GM21737 (cell line): ENCODE measurements at regions not wholly inside any gene's neighbourhood (a gene's known extent, or its start where the extent isn't known, plus 50 kb on each side); places are given as distances from the start of the nearest gene placed in this dataset.
"Not testable (repeated sequence)": the region's sequence is repeated elsewhere in the genome, so short reads cannot be mapped to it uniquely, and the experiment has no call there.

Experiments
- ATAC-seq: cut with Tn5 transposase; IDR thresholded peaks from one replicate; pipeline ENCODE4 v1.9.1; 2021; ENCODE audit warnings: mild to moderate bottlenecking, moderate library complexity; ENCODE audit not compliant: unreplicated experiment

- no peak for ATAC-seq
Observed at GRCh38 chr7:10521306-10521705, 452.4 kb upstream of the PHF14 start.

- ATAC-seq = not testable (repeated sequence)
Observed at GRCh38 chr7:10533429-10533828, 440.2 kb upstream of the PHF14 start.

- ATAC-seq = no peak
Observed at GRCh38 chr7:10536561-10536960, 437.1 kb upstream of the PHF14 start.

- no peak for ATAC-seq
Observed at GRCh38 chr7:10537764-10538163, 435.9 kb upstream of the PHF14 start.

- ATAC-seq = no peak
Observed at GRCh38 chr7:10557375-10557774, 416.3 kb upstream of the PHF14 start.

- ATAC-seq = no peak
Observed at GRCh38 chr7:10560497-10560896, 413.2 kb upstream of the PHF14 start.

GRCh38 chr7:10568891-10569290 lies 404.8 kb upstream of the PHF14 start:
- ATAC-seq = no peak

GRCh38 chr7:10571759-10572158 lies 401.9 kb upstream of the PHF14 start:
- no peak for ATAC-seq

- no peak for ATAC-seq
Observed at GRCh38 chr7:10577866-10578374, 395.8 kb upstream of the PHF14 start.

GRCh38 chr7:10579561-10579960 lies 394.1 kb upstream of the PHF14 start:
- ATAC-seq = no peak

- no peak for ATAC-seq
Observed at GRCh38 chr7:10584886-10585285, 388.8 kb upstream of the PHF14 start.

- no peak for ATAC-seq
Observed at GRCh38 chr7:10588084-10588483, 385.6 kb upstream of the PHF14 start.

GRCh38 chr7:10592604-10593003 lies 381.1 kb upstream of the PHF14 start:
- no peak for ATAC-seq

GRCh38 chr7:10593080-10593479 lies 380.6 kb upstream of the PHF14 start:
- ATAC-seq = no peak

- no peak for ATAC-seq
Observed at GRCh38 chr7:10596827-10597226, 376.8 kb upstream of the PHF14 start.

GRCh38 chr7:10604128-10604527 lies 369.5 kb upstream of the PHF14 start:
- no peak for ATAC-seq

- ATAC-seq = no peak
Observed at GRCh38 chr7:10612950-10613349, 360.7 kb upstream of the PHF14 start.

GRCh38 chr7:10618953-10619352 lies 354.7 kb upstream of the PHF14 start:
- no peak for ATAC-seq

GRCh38 chr7:10632712-10633111 lies 341.0 kb upstream of the PHF14 start:
- ATAC-seq = no peak

GRCh38 chr7:10634239-10634638 lies 339.4 kb upstream of the PHF14 start:
- no peak for ATAC-seq

- no peak for ATAC-seq
Observed at GRCh38 chr7:10637991-10638390, 335.7 kb upstream of the PHF14 start.

GRCh38 chr7:10643545-10643944 lies 330.1 kb upstream of the PHF14 start:
- no peak for ATAC-seq

GRCh38 chr7:10644849-10645248 lies 328.8 kb upstream of the PHF14 start:
- ATAC-seq = no peak

- ATAC-seq = no peak
Observed at GRCh38 chr7:10646194-10646593, 327.5 kb upstream of the PHF14 start.
